IMR-90 (cell line): ENCODE measurements at regions not wholly inside any gene's neighbourhood (a gene's known extent, or its start where the extent isn't known, plus 50 kb on each side); places are given as distances from the start of the nearest gene placed in this dataset.

Experiments used
- ATAC-seq: fragments of 200-7000 bp; cut with Tn5 transposase; 2 replicates; pipeline ENCODE4 v1.9.1; 2020; ENCODE audit warnings: low read depth, mild to moderate bottlenecking, moderate library complexity
- BruUV-seq: library from RNA; stranded (reverse); fragments of 400-500 nt; replicated peaks from 2 replicates; lab custom pipeline; 2021; lab: Mats Ljungman, UMichigan
- CTCF ChIA-PET: fragments of 300-600 bp; formaldehyde crosslinking; extraction: SDS; loops from one replicate; lab custom pipeline; 2021; ENCODE audit warnings: antibody characterized with exemption; lab: Yijun Ruan, JAX
- POLR2A ChIA-PET: fragments of 300-600 bp; sonication (Branson Sonifier 250); formaldehyde crosslinking; loops from one replicate; lab custom pipeline; 2022; ENCODE audit warnings: antibody characterized with exemption; ENCODE audit not compliant: unreplicated experiment; lab: Charles Lee
- DNase-seq: peaks from one replicate; pipeline ENCODE4 v3.0.0; 2013
- H2AFZ ChIP-seq: replicated peaks from 2 replicates; pipeline ENCODE3; 2013; ENCODE audit warnings: low read length, mild to moderate bottlenecking; ENCODE audit not compliant: poor library complexity
- H2AK5ac ChIP-seq: 2 replicates; pipeline ENCODE4 v1.6.1; 2013; ENCODE audit warnings: low read depth, low read length, inconsistent platforms
- H2AK9ac ChIP-seq: replicated peaks from 2 replicates; pipeline ENCODE3; 2013; ENCODE audit warnings: mild to moderate bottlenecking, low read depth, low read length, moderate library complexity; ENCODE audit not compliant: poor library complexity
- H2BK120ac ChIP-seq: 2 replicates; pipeline ENCODE4 v1.6.1; 2013; ENCODE audit warnings: low read depth, low read length, inconsistent platforms
- H2BK15ac ChIP-seq: 3 replicates; pipeline ENCODE4 v1.6.1; 2013; ENCODE audit warnings: low read depth, low read length, inconsistent platforms
- H2BK20ac ChIP-seq: 2 replicates; pipeline ENCODE4 v1.6.1; 2013; ENCODE audit warnings: low read depth, mild to moderate bottlenecking, inconsistent platforms, low read length, moderate library complexity
- H2BK5ac ChIP-seq: 2 replicates; pipeline ENCODE4 v1.6.1; 2013; ENCODE audit warnings: mild to moderate bottlenecking, low read depth, low read length, inconsistent platforms; ENCODE audit not compliant: poor library complexity, severe bottlenecking
- H3K14ac ChIP-seq: replicated peaks from 2 replicates; pipeline ENCODE4 v1.6.1; 2013; ENCODE audit warnings: low read depth, low read length, inconsistent platforms
- H3K18ac ChIP-seq: 2 replicates; pipeline ENCODE4 v1.6.1; 2013; ENCODE audit warnings: low read depth, low read length, control low read depth
- H3K23ac ChIP-seq: 2 replicates; pipeline ENCODE4 v1.6.1; 2013; ENCODE audit warnings: low read depth, low read length, inconsistent platforms
- H3K27ac ChIP-seq: 2 replicates; pipeline ENCODE4 v1.5.1; 2013; ENCODE audit warnings: mild to moderate bottlenecking, control low read depth, low read length; ENCODE audit not compliant: insufficient read depth
- H3K27me3 ChIP-seq: 2 replicates; pipeline ENCODE4 v1.6.1; 2013; ENCODE audit warnings: low read length; ENCODE audit not compliant: control insufficient read depth, insufficient read depth
- H3K36me3 ChIP-seq: 2 replicates; pipeline ENCODE4 v1.6.1; 2013; ENCODE audit warnings: low read length, mixed read lengths; ENCODE audit not compliant: control insufficient read depth, insufficient read depth
- H3K4ac ChIP-seq: 2 replicates; pipeline ENCODE4 v1.6.1; 2013; ENCODE audit warnings: low read depth, low read length, inconsistent platforms
- H3K4me1 ChIP-seq: 2 replicates; pipeline ENCODE4 v1.6.1; 2013; ENCODE audit warnings: low read length, mixed read lengths; ENCODE audit not compliant: control insufficient read depth, insufficient read depth
- H3K4me2 ChIP-seq: 2 replicates; pipeline ENCODE4 v1.6.1; 2013; ENCODE audit warnings: low read depth, mild to moderate bottlenecking, control low read depth, low read length, moderate library complexity
- H3K4me3 ChIP-seq: 2 replicates; pipeline ENCODE4 v1.5.1; 2013; ENCODE audit warnings: low read depth, mild to moderate bottlenecking, control low read depth, low read length, moderate library complexity; ENCODE audit not compliant: insufficient read depth
- H3K56ac ChIP-seq: 2 replicates; pipeline ENCODE4 v1.6.1; 2013; ENCODE audit warnings: low read length, inconsistent platforms; ENCODE audit not compliant: insufficient read depth; ENCODE audit errors: extremely low read depth
- H3K79me1 ChIP-seq, 2 experiments: 2 replicates each; pipeline ENCODE4 v1.6.1; 2013; ENCODE audit warnings: low read length in 2 of 2, inconsistent platforms in 1 of 2, low read depth in 1 of 2
- H3K9ac ChIP-seq: 2 replicates; pipeline ENCODE4 v1.6.1; 2013; ENCODE audit warnings: low read depth, low read length, control low read depth
- H3K9me1 ChIP-seq: 2 replicates; pipeline ENCODE4 v1.6.1; 2013; ENCODE audit warnings: low read length, inconsistent platforms; ENCODE audit not compliant: insufficient read depth
- H3K9me3 ChIP-seq: 2 replicates; pipeline ENCODE4 v1.6.1; 2013; ENCODE audit warnings: low read length; ENCODE audit not compliant: control insufficient read depth, insufficient read depth
- H4K20me1 ChIP-seq: 2 replicates; pipeline ENCODE4 v1.6.1; 2013; ENCODE audit warnings: low read length, inconsistent platforms; ENCODE audit not compliant: insufficient read depth
- H4K5ac ChIP-seq: 2 replicates; pipeline ENCODE4 v1.6.1; 2013; ENCODE audit warnings: mild to moderate bottlenecking, low read depth, low read length, control low read depth
- H4K8ac ChIP-seq, 2 experiments: 2 replicates each; pipeline ENCODE4 v1.6.1; 2013; ENCODE audit warnings: low read depth in 2 of 2, low read length in 2 of 2, control low read depth in 1 of 2, inconsistent platforms in 1 of 2
- H4K91ac ChIP-seq: 2 replicates; pipeline ENCODE4 v1.6.1; 2013; ENCODE audit warnings: low read depth, low read length, inconsistent platforms; ENCODE audit not compliant: insufficient read depth
- CHD1 ChIP-seq: IDR thresholded peaks from 2 replicates; pipeline ENCODE4 v1.6.1; 2012; ENCODE audit warnings: low read depth, low read length, improper control_type of control experiment
- ELK1 ChIP-seq: fragments of 150-350 bp; IDR thresholded peaks from 2 replicates; pipeline ENCODE4 v1.6.1; 2016; ENCODE audit warnings: low read depth, mild to moderate bottlenecking, low read length, moderate library complexity, borderline replicate concordance
- FOS ChIP-seq: fragments of 150-350 bp; IDR thresholded peaks from 2 replicates; pipeline ENCODE4 v1.6.1; 2016; ENCODE audit warnings: low read depth, low read length
- POLR2A ChIP-seq: IDR thresholded peaks from 2 replicates; pipeline ENCODE4 v1.6.1; 2012; ENCODE audit warnings: mild to moderate bottlenecking, low read depth, low read length
- WGBS, 2 experiments: methylation state at CpG; one replicate each; pipeline versions ENCODE4 v1.1.5 to v1.1.7; 2013; ENCODE audit warnings: missing lambda C conversion rate in 2 of 2; ENCODE audit not compliant: insufficient read length in 1 of 2; ENCODE audit errors: extremely low coverage in 2 of 2; 5-methylcytosine and 5-hydroxymethylcytosine counted together
- dilution Hi-C: fragments of 300-500 bp; cut with HindIII; formaldehyde crosslinking; loops from one replicate; pipeline ENCODE4 v1.14.3; 2018; ENCODE audit warnings: low sequenced_read_pairs; ENCODE audit not compliant: unreplicated experiment
- in situ Hi-C: fragments of 300-500 bp; cut with MboI; formaldehyde crosslinking; loops from 3 replicates; pipeline ENCODE4 v1.14.3; 2019; ENCODE audit warnings: low sequenced_read_pairs, inconsistent platforms, mixed read lengths
- intact Hi-C: fragments of 100-400 bp; cut with micrococcal nuclease; formaldehyde crosslinking; loops from 2 replicates; pipeline ENCODE4 v1.10.0; 2022
- TF ChIP-seq, protein P1 (sequence below): conservative IDR thresholded peaks from 2 replicates; pipeline ENCODE4 v1.5.1; 2012; ENCODE audit warnings: mild to moderate bottlenecking, low read depth, low read length, improper control_type of control experiment

DNA sequence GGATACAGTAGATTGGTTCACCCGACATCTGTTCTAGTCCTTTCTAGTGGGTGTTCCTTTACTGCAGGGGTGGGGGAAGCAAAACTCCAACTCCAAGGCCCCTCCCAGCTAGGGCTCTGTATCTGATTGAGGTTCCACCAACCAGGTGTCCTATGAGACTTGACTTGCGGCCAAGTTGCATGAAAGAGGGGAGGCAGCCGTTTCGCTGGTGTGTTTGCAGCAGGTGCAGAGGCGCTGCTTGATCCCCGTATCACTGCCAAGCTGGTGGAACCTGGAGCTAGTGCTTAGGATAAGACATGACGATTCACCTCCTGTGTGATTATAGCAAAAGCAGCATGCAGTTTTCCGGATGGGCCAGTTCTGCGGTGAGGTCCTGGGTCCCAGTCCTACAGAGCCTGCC lies 338.2 kb downstream of the UQCRFS1 start:
- Histone ChIP-seq H3K56ac (no peak overlapping the region), H2BK20ac (no peak overlapping the region), H2BK5ac (no peak overlapping the region), H4K5ac (no peak overlapping the region), H3K27ac (no peak overlapping the region), H2AK9ac (no peak overlapping the region), H3K36me3 (no peaks in the 10 kb centered on the region), H3K23ac (no peak overlapping the region), H3K9ac (no peak overlapping the region), H4K91ac (no peak overlapping the region), H2AFZ (no peak overlapping the region), H3K4me1 (no peaks in the 10 kb centered on the region), H3K27me3 (no peaks in the 10 kb centered on the region), H3K18ac (no peak overlapping the region), H3K79me1 (no peaks in the 10 kb centered on the region), H2BK15ac (no peak overlapping the region), H3K9me1 (no peaks in the 10 kb centered on the region), H4K20me1 (no peaks in the 10 kb centered on the region), H2BK120ac (no peak overlapping the region), H3K4ac (no peak overlapping the region), H3K4me2 (no peak overlapping the region), H3K4me3 (no peak overlapping the region), H4K8ac (no peak overlapping the region), H2AK5ac (no peak overlapping the region), H3K14ac (no peak overlapping the region), H3K9me3 (no peaks in the 10 kb centered on the region)
- CTCF ChIA-PET, result no interaction called here
- DNase-seq (no peak), ATAC-seq (no peak)
- 70% methylated on average over 5 of the region's 9 CpGs; no CpG with 5 or more reads in 1 of the 2 experiments for WGBS, 2 experiments
- in situ Hi-C loops, result no loop called here
- TF ChIP-seq FOS, result no peak
- TF ChIP-seq CHD1, result no peak
- TF ChIP-seq, protein P1, sequence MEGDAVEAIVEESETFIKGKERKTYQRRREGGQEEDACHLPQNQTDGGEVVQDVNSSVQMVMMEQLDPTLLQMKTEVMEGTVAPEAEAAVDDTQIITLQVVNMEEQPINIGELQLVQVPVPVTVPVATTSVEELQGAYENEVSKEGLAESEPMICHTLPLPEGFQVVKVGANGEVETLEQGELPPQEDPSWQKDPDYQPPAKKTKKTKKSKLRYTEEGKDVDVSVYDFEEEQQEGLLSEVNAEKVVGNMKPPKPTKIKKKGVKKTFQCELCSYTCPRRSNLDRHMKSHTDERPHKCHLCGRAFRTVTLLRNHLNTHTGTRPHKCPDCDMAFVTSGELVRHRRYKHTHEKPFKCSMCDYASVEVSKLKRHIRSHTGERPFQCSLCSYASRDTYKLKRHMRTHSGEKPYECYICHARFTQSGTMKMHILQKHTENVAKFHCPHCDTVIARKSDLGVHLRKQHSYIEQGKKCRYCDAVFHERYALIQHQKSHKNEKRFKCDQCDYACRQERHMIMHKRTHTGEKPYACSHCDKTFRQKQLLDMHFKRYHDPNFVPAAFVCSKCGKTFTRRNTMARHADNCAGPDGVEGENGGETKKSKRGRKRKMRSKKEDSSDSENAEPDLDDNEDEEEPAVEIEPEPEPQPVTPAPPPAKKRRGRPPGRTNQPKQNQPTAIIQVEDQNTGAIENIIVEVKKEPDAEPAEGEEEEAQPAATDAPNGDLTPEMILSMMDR, result no peak
- TF ChIP-seq POLR2A, result no peak
- TF ChIP-seq ELK1, result no peak
- intact Hi-C loops, result no loop called here
- POLR2A ChIA-PET, result no interaction called here
- dilution Hi-C loops, result no loop called here
- BruUV-seq, result no TSS peak
